ENCODE measurements at regions not wholly inside any gene's neighbourhood (a gene's known extent, or its start where the extent isn't known, plus 50 kb on each side); places are given as distances from the start of the nearest gene placed in this dataset.

DNA sequence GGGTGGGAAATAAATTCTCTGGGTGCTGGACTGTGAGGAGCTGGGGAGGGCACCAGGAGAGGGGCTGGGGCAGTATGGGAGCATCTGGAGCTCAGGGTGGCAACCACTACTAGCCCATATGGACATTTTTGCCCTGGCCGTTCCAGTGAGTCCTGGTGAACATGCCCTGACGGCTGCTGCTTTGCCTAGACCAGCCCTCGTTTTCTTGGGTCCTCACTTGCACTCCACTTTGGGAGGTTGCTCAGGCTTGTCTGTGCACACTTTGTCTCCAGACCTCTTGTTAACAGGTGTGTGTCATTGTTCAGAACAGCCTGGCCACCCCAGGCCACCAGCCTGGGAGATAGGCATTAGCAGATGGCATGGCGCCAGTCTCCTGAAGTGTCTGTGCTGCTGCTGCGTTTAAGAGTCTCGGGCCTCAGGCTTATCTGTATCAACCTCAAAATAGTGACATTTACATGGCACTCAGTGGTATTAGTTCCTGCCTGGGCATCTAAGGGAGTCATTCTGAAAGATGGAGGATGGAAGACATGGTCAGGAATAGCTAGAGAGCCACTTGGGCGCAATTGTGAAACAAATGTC lies 190.5 kb downstream of the PTPRU start:
- no peak for DNase-seq (ENCODE audit: low read depth)
- no peak overlapping the region for H3K4me3 ChIP-seq (replicated peaks; ENCODE audit: low read depth, low read length)
- TF ChIP-seq, protein P1, sequence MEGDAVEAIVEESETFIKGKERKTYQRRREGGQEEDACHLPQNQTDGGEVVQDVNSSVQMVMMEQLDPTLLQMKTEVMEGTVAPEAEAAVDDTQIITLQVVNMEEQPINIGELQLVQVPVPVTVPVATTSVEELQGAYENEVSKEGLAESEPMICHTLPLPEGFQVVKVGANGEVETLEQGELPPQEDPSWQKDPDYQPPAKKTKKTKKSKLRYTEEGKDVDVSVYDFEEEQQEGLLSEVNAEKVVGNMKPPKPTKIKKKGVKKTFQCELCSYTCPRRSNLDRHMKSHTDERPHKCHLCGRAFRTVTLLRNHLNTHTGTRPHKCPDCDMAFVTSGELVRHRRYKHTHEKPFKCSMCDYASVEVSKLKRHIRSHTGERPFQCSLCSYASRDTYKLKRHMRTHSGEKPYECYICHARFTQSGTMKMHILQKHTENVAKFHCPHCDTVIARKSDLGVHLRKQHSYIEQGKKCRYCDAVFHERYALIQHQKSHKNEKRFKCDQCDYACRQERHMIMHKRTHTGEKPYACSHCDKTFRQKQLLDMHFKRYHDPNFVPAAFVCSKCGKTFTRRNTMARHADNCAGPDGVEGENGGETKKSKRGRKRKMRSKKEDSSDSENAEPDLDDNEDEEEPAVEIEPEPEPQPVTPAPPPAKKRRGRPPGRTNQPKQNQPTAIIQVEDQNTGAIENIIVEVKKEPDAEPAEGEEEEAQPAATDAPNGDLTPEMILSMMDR (IDR thresholded peaks at IDR 0.05; ENCODE audit: low read length, missing control alignments) = no peak

- TF ChIP-seq, protein P1 (IDR thresholded peaks at IDR 0.05; ENCODE audit: low read length, missing control alignments) = no peak
- H3K4me3 ChIP-seq (replicated peaks; ENCODE audit: low read depth, low read length) = no peak overlapping the region
- no peak for DNase-seq (ENCODE audit: low read depth)
These were observed 189.3 kb downstream of the PTPRU start for GRCh38 chr1:29425631-29426030.

DNA sequence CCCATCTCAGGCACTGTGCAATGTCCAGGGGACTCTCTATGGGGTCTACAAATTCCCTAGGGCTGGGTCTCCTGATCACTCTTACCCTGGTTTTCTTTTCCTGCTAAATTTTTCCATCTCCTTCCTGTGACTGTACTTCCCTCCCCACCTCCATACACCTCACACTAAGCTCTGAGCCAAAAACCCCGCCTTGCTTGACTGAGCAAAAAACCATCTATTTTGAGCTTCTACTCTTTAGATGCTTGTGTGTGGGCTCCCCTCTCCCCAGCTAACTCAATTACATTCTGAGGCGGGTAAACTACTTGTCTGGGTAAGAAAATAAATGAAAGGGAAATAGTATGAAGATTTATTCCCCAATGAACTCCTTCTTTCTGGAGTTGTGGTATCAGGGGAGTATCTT lies 187.9 kb downstream of the PTPRU start:
- TF ChIP-seq, protein P1 (IDR thresholded peaks at IDR 0.05; ENCODE audit: low read length, missing control alignments) = no peak
- H3K4me3 ChIP-seq (replicated peaks; ENCODE audit: low read depth, low read length) = no peak overlapping the region
- no peak for DNase-seq (ENCODE audit: low read depth)

DNA sequence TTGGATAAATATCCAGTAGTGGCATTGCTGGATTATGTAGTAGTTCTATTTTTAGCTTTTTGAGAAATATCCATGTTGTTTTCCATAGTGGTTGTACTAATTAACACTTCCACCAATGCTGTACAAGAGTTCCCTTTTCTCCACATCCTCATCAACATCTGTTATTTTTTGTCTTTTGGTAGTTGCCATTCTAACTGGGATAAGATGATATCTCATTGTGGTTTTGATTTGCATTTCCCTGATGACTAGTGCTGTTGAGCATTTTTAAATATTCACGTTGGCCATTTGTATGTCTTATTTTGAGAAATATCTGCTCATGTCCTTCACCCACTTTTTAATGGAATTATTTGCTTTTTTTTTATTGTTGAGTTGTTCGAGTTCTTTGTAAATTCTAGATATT lies 183.9 kb downstream of the PTPRU start:
- TF ChIP-seq, protein P1 (IDR thresholded peaks at IDR 0.05; ENCODE audit: low read length, missing control alignments) = no peak
- DNase-seq (ENCODE audit: low read depth) = no peak
- no peak overlapping the region for H3K4me3 ChIP-seq (replicated peaks; ENCODE audit: low read depth, low read length)

- TF ChIP-seq, protein P1 (IDR thresholded peaks at IDR 0.05; ENCODE audit: low read length, missing control alignments) = no peak
- no peak for DNase-seq (ENCODE audit: low read depth)
- H3K4me3 ChIP-seq (replicated peaks; ENCODE audit: low read depth, low read length) = no peak overlapping the region
These were observed 181.6 kb downstream of the PTPRU start for GRCh38 chr1:29417971-29418370.

DNA sequence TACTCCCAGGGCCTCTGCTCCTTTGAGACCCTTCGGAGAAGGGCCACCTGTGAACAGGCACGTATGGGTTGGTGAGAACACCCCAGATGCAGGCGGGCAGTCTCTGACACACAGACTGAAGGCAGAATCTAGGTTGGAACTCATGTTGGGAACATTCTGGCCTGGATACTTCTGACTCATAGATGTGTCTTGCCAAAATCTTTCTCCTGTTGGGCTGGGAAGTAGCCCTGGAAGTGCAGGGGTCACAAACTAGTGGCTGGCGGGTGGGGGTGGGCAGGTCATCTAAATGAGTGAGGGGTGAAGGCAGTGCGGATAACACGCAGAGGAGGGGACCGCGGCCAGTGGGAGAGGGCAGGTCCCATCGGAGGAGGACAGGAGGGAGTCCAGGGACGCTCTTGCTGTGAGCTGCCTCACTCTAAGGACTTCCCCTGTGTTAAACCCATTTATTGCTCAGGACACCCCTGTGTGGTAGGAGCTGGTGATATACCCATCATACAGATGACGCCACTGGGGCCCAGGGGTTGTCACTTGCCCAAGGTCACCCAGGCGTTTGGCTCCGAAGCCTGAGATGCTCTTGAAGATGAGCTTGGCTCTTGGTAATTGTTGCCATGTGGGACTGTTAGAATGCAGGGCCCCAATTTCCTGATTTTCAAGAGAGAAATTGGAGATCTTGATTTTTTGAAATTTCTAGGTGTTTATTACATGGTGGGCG lies 181.0 kb downstream of the PTPRU start:
- TF ChIP-seq, protein P1 (IDR thresholded peaks at IDR 0.05; ENCODE audit: low read length, missing control alignments) = no peak
- DNase-seq (ENCODE audit: low read depth) = peak; percentile 59
- no peak overlapping the region for H3K4me3 ChIP-seq (replicated peaks; ENCODE audit: low read depth, low read length)

Data from fibroblast of pulmonary artery (primary cell).